ENCODE measurements at regions not wholly inside any gene's neighbourhood (a gene's known extent, or its start where the extent isn't known, plus 50 kb on each side); places are given as distances from the start of the nearest gene placed in this dataset.

DNA sequence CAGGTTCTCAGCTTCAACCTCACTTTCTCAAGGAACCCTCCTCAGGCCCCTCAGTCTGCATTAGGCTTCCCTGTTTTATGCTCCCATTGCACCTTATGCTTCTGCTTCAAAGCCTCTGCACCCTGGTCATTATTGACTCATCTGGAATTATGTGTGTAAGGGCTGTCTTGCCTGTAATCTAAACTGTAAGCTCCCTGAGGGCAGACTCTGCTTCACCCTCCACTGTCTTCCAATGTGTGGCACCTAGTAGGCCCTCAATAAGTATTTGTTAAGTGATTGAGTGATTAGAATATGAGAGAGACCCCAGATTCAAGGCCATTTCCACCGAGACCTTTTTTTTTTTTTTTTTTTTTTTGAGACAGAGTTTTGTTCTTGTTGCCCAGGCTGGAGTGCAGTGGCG is 79.1 kb downstream of the VCPKMT start:
- TF ChIP-seq, protein P1, sequence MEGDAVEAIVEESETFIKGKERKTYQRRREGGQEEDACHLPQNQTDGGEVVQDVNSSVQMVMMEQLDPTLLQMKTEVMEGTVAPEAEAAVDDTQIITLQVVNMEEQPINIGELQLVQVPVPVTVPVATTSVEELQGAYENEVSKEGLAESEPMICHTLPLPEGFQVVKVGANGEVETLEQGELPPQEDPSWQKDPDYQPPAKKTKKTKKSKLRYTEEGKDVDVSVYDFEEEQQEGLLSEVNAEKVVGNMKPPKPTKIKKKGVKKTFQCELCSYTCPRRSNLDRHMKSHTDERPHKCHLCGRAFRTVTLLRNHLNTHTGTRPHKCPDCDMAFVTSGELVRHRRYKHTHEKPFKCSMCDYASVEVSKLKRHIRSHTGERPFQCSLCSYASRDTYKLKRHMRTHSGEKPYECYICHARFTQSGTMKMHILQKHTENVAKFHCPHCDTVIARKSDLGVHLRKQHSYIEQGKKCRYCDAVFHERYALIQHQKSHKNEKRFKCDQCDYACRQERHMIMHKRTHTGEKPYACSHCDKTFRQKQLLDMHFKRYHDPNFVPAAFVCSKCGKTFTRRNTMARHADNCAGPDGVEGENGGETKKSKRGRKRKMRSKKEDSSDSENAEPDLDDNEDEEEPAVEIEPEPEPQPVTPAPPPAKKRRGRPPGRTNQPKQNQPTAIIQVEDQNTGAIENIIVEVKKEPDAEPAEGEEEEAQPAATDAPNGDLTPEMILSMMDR (IDR thresholded peaks at IDR 0.05): no peak
- TF ChIP-seq POLR2A (IDR thresholded peaks at IDR 0.05): no peak

All from body of pancreas (tissue), 4 donors.